Activated T-cell treated with anti-CD3 and anti-CD28 coated beads, Interleukin-2, amount 50 U/mL, for 24 hours (primary cell): ENCODE measurements at regions not wholly inside any gene's neighbourhood (a gene's known extent, or its start where the extent isn't known, plus 50 kb on each side); places are given as distances from the start of the nearest gene placed in this dataset.

Experiments
- DNase-seq: peaks from one replicate; pipeline ENCODE4 v3.0.0-alpha.2; 2020
- H3K27ac Mint-ChIP-seq: 2 replicates; pipeline ENCODE4 v1.8.0; 2020; ENCODE audit warnings: mild to moderate bottlenecking, mixed read lengths
- H3K27me3 Mint-ChIP-seq: 2 replicates; pipeline ENCODE4 v1.8.0; 2020; ENCODE audit warnings: mixed read lengths
- H3K36me3 Mint-ChIP-seq: 2 replicates; pipeline ENCODE4 v1.8.0; 2020; ENCODE audit warnings: low read depth, mixed read lengths
- H3K4me1 Mint-ChIP-seq: 2 replicates; pipeline ENCODE4 v1.8.0; 2020; ENCODE audit warnings: low read depth, mixed read lengths
- H3K4me3 Mint-ChIP-seq: 2 replicates; pipeline ENCODE4 v1.8.0; 2020; ENCODE audit warnings: mild to moderate bottlenecking, moderate library complexity, mixed read lengths
- H3K9me3 Mint-ChIP-seq: 2 replicates; pipeline ENCODE4 v1.8.0; 2020; ENCODE audit warnings: mixed read lengths

- peaks cover 11% of the 10 kb centered on the region for H3K27me3 Mint-ChIP-seq
- no peak overlapping the region for H3K4me3 Mint-ChIP-seq
- no peak overlapping the region for H3K27ac Mint-ChIP-seq
- no peaks in the 10 kb centered on the region for H3K9me3 Mint-ChIP-seq
- H3K36me3 Mint-ChIP-seq = no peaks in the 10 kb centered on the region
- DNase-seq = no peak
- no peaks in the 10 kb centered on the region for H3K4me1 Mint-ChIP-seq
These were observed 336.6 kb downstream of the EN1 start for GRCh38 chr2:118510807-118511206.

GRCh38 chr2:118509319-118510004, 338.0 kb downstream of the EN1 start:
- no peak for DNase-seq
- Mint-ChIP-seq H3K27me3 (peaks cover 19% of the 10 kb centered on the region), H3K9me3 (no peaks in the 10 kb centered on the region), H3K4me1 (no peaks in the 10 kb centered on the region), H3K4me3 (no peak overlapping the region), H3K27ac (no peak overlapping the region), H3K36me3 (no peaks in the 10 kb centered on the region)

GRCh38 chr2:118508282-118508681, 339.2 kb downstream of the EN1 start:
- no peaks in the 10 kb centered on the region for H3K9me3 Mint-ChIP-seq
- no peak for DNase-seq
- peaks cover 19% of the 10 kb centered on the region for H3K27me3 Mint-ChIP-seq
- no peak overlapping the region for H3K27ac Mint-ChIP-seq
- no peak overlapping the region for H3K4me3 Mint-ChIP-seq
- H3K4me1 Mint-ChIP-seq = no peaks in the 10 kb centered on the region
- no peaks in the 10 kb centered on the region for H3K36me3 Mint-ChIP-seq

GRCh38 chr2:118505436-118505835, 342.0 kb downstream of the EN1 start:
- Mint-ChIP-seq H3K27ac (no peak overlapping the region), H3K27me3 (peaks cover 14% of the 10 kb centered on the region), H3K4me3 (no peak overlapping the region), H3K36me3 (no peaks in the 10 kb centered on the region), H3K4me1 (no peaks in the 10 kb centered on the region), H3K9me3 (no peaks in the 10 kb centered on the region)
- no peak for DNase-seq

- Mint-ChIP-seq H3K27me3 (peaks cover 13% of the 10 kb centered on the region), H3K4me3 (no peak overlapping the region), H3K36me3 (no peaks in the 10 kb centered on the region), H3K9me3 (no peaks in the 10 kb centered on the region), H3K4me1 (no peaks in the 10 kb centered on the region), H3K27ac (no peak overlapping the region)
- no peak for DNase-seq
These were observed 345.3 kb downstream of the EN1 start for GRCh38 chr2:118502106-118502505.

- Mint-ChIP-seq H3K9me3 (no peaks in the 10 kb centered on the region), H3K4me1 (no peaks in the 10 kb centered on the region), H3K27ac (no peak overlapping the region), H3K4me3 (no peak overlapping the region), H3K36me3 (no peaks in the 10 kb centered on the region), H3K27me3 (peaks cover 7% of the 10 kb centered on the region)
- DNase-seq = no peak
These were observed 348.5 kb downstream of the EN1 start for GRCh38 chr2:118498943-118499342.

GRCh38 chr2:118496870-118497611, 350.4 kb downstream of the EN1 start:
- no peaks in the 10 kb centered on the region for H3K36me3 Mint-ChIP-seq

GRCh38 chr2:118496467-118496866, 351.0 kb downstream of the EN1 start:
- Mint-ChIP-seq H3K27ac (no peak overlapping the region), H3K27me3 (peaks cover 12% of the 10 kb centered on the region), H3K4me3 (no peak overlapping the region)

More at GRCh38 chr2:118496870-118497611, 350.4 kb downstream of the EN1 start:
- Mint-ChIP-seq H3K4me1 (no peaks in the 10 kb centered on the region), H3K27ac (no peak overlapping the region), H3K27me3 (peaks cover 9% of the 10 kb centered on the region), H3K9me3 (peaks cover 4% of the 10 kb centered on the region), H3K4me3 (no peak overlapping the region)
- no peak for DNase-seq

GRCh38 chr2:118495290-118495689, 352.2 kb downstream of the EN1 start:
- Mint-ChIP-seq H3K4me3 (no peak overlapping the region), H3K27ac (no peak overlapping the region), H3K27me3 (peaks cover 17% of the 10 kb centered on the region), H3K4me1 (no peaks in the 10 kb centered on the region), H3K36me3 (no peaks in the 10 kb centered on the region), H3K9me3 (peaks cover 7% of the 10 kb centered on the region)
- DNase-seq = no peak

More at GRCh38 chr2:118496467-118496866, 351.0 kb downstream of the EN1 start:
- DNase-seq = no peak
- Mint-ChIP-seq H3K36me3 (no peaks in the 10 kb centered on the region), H3K9me3 (peaks cover 7% of the 10 kb centered on the region), H3K4me1 (no peaks in the 10 kb centered on the region)

- H3K36me3 Mint-ChIP-seq = no peaks in the 10 kb centered on the region
- no peak overlapping the region for H3K4me3 Mint-ChIP-seq
- no peaks in the 10 kb centered on the region for H3K4me1 Mint-ChIP-seq
- DNase-seq = no peak
- H3K27ac Mint-ChIP-seq = no peak overlapping the region
- peaks cover 7% of the 10 kb centered on the region for H3K9me3 Mint-ChIP-seq
- H3K27me3 Mint-ChIP-seq = peaks cover 20% of the 10 kb centered on the region
These were observed 354.2 kb downstream of the EN1 start for GRCh38 chr2:118493213-118493612.

- Mint-ChIP-seq H3K27ac (no peak overlapping the region), H3K4me1 (no peaks in the 10 kb centered on the region), H3K27me3 (peaks cover 16% of the 10 kb centered on the region), H3K4me3 (no peak overlapping the region), H3K36me3 (no peaks in the 10 kb centered on the region), H3K9me3 (peaks cover 7% of the 10 kb centered on the region)
- no peak for DNase-seq
These were observed 355.1 kb downstream of the EN1 start for GRCh38 chr2:118492335-118492734.

- peaks cover 13% of the 10 kb centered on the region for H3K27me3 Mint-ChIP-seq
These were observed 357.1 kb downstream of the EN1 start for GRCh38 chr2:118490330-118490729.

GRCh38 chr2:118489712-118490299, 357.6 kb downstream of the EN1 start:
- DNase-seq = no peak
- no peaks in the 10 kb centered on the region for H3K36me3 Mint-ChIP-seq
- H3K27me3 Mint-ChIP-seq = peaks cover 13% of the 10 kb centered on the region
- no peak overlapping the region for H3K4me3 Mint-ChIP-seq
- H3K9me3 Mint-ChIP-seq = peaks cover 7% of the 10 kb centered on the region
- no peaks in the 10 kb centered on the region for H3K4me1 Mint-ChIP-seq
- no peak overlapping the region for H3K27ac Mint-ChIP-seq

More at GRCh38 chr2:118490330-118490729, 357.1 kb downstream of the EN1 start:
- H3K36me3 Mint-ChIP-seq = no peaks in the 10 kb centered on the region
- H3K4me3 Mint-ChIP-seq = no peak overlapping the region
- no peak for DNase-seq
- no peaks in the 10 kb centered on the region for H3K4me1 Mint-ChIP-seq
- H3K9me3 Mint-ChIP-seq = peaks cover 7% of the 10 kb centered on the region
- H3K27ac Mint-ChIP-seq = no peak overlapping the region

GRCh38 chr2:118481299-118481698, 366.1 kb downstream of the EN1 start:
- Mint-ChIP-seq H3K27me3 (peaks cover 12% of the 10 kb centered on the region), H3K27ac (no peak overlapping the region), H3K9me3 (no peaks in the 10 kb centered on the region), H3K36me3 (no peaks in the 10 kb centered on the region), H3K4me1 (no peaks in the 10 kb centered on the region), H3K4me3 (no peak overlapping the region)
- DNase-seq = no peak

GRCh38 chr2:118479020-118479419, 368.4 kb downstream of the EN1 start:
- Mint-ChIP-seq H3K4me1 (no peaks in the 10 kb centered on the region), H3K9me3 (no peaks in the 10 kb centered on the region), H3K36me3 (no peaks in the 10 kb centered on the region), H3K27me3 (peaks cover 12% of the 10 kb centered on the region), H3K27ac (no peak overlapping the region), H3K4me3 (no peak overlapping the region)
- no peak for DNase-seq
